Spleen (tissue), 11 donors: ENCODE measurements at regions not wholly inside any gene's neighbourhood (a gene's known extent, or its start where the extent isn't known, plus 50 kb on each side); places are given as distances from the start of the nearest gene placed in this dataset.

ENCODE experiments used
- DNase-seq: peaks from one replicate; pipeline ENCODE4 v3.0.0-alpha.2; 2020
- H3K27ac ChIP-seq, 8 donors: fragments of 200-600 bp; sonication (generic) in 7 of 8; 1 replicate in 4 of 8; 2 replicates in 4 of 8; pipeline versions ENCODE4 v1.5.0 to v1.8.0; 2016 to 2021; ENCODE audit warnings: inconsistent platforms in 4 of 8, mild to moderate bottlenecking in 4 of 8, moderate library complexity in 1 of 8
- H3K27me3 ChIP-seq, 7 donors: fragments of 200-600 bp; sonication (generic) in 6 of 7; replicated peaks in 1 of 7; 1 replicate in 4 of 7; 2 replicates in 3 of 7; pipeline versions ENCODE4 v1.5.0 to v1.8.0; 2016 to 2021; ENCODE audit warnings: inconsistent platforms in 3 of 7, mild to moderate bottlenecking in 1 of 7
- H3K36me3 ChIP-seq, 6 donors: fragments of 200-600 bp; sonication (generic) in 5 of 6; 1 replicate in 4 of 6; 2 replicates in 2 of 6; pipeline versions ENCODE4 v1.5.0 to v1.8.0; 2016 to 2021; ENCODE audit warnings: inconsistent platforms in 2 of 6
- H3K4me1 ChIP-seq, 6 donors: fragments of 200-600 bp; sonication (generic) in 5 of 6; 1 replicate in 3 of 6; 2 replicates in 3 of 6; pipeline versions ENCODE4 v1.5.0 to v1.8.0; 2016 to 2021; ENCODE audit warnings: inconsistent platforms in 3 of 6
- H3K4me3 ChIP-seq, 8 donors: fragments of 200-600 bp; sonication (generic) in 7 of 8; 1 replicate in 4 of 8; 2 replicates in 4 of 8; pipeline versions ENCODE4 v1.5.0 to v1.8.0; 2016 to 2021; ENCODE audit warnings: inconsistent platforms in 4 of 8, mild to moderate bottlenecking in 4 of 8, moderate library complexity in 2 of 8
- H3K9me3 ChIP-seq, 8 donors: fragments of 200-600 bp; sonication (generic) in 7 of 8; 1 replicate in 4 of 8; 2 replicates in 4 of 8; pipeline versions ENCODE4 v1.5.0 to v1.8.0; 2016 to 2021; ENCODE audit warnings: inconsistent platforms in 4 of 8
- POLR2A ChIP-seq, 3 donors: fragments of 450-650 bp; IDR thresholded peaks; one replicate each; pipeline ENCODE4 v1.5.1; 2017; ENCODE audit warnings: antibody characterized with exemption in 3 of 3, mild to moderate bottlenecking in 1 of 3
- POLR2AphosphoS5 ChIP-seq, 3 donors: sonication (generic); formaldehyde crosslinking; IDR thresholded peaks; one replicate each; pipeline ENCODE4 v1.5.1; 2017; ENCODE audit warnings: antibody characterized with exemption in 3 of 3
- WGBS, 5 donors: extraction: QIAGEN DNeasy Blood & Tissue Kit in 3 of 5; methylation state at CpG; one replicate each; pipeline versions ENCODE4 v1.1.5 to v1.1.7; 2013 to 2018; 5-methylcytosine and 5-hydroxymethylcytosine counted together
- intact Hi-C: fragments of 100-400 bp; cut with DNase I; formaldehyde crosslinking; loops from one replicate; pipeline ENCODE4 v1.15.0; 2023; ENCODE audit warnings: low total_unique reads
- TF ChIP-seq, protein P1 (sequence below), 11 experiments: fragments of 200-600 bp in 7 of 11; fragments of 450-650 bp in 4 of 11; sonication (generic) in 4 of 11; IDR thresholded peaks in 8 of 11; conservative IDR thresholded peaks in 3 of 11; 1 replicate in 7 of 11; 2 replicates in 4 of 11; pipeline versions ENCODE4 v1.4.0 to v1.8.0; 2016 to 2021; ENCODE audit warnings: antibody characterized with exemption in 11 of 11, inconsistent platforms in 4 of 11, mild to moderate bottlenecking in 1 of 11
- donor health status: healthy with polysubstance abuse.
- donor health status: DM: no; HTN: no; CAD: no; lungs with moderate emphysema.
- donor health status: DM: no; HTN: no; CAD: no.
- donor health status: Bipolar disorder and iron deficiency.
- donor health status: healthy.
- donor health status: DM: no; HTN: no; CAD: no.
- donor health status: DM: yes; HTN: yes; CAD: no.

DNA sequence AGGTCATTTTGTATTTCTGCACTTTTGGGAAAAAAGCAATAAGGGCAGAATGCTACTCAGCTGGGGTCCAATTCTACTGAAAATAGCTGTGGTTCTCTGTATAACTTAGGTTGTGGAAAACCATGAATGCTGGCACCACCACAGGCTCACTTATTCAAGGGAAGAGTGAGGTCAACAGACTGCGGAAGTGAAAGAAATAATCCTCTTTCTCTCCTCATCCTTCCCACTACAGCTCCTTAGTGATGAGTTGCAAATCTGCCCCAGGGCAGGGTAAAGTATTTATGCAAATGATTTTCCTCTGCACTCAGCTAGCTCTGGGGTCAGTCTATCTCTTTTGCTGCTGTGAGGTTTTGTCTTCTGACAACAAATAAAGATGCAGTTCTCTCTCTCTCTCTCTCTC is 74.1 kb upstream of the PTPRZ1 start:
- no peaks in the 10 kb centered on the region for H3K9me3 ChIP-seq
- no peaks in the 10 kb centered on the region for H3K4me1 ChIP-seq
- H3K4me3 ChIP-seq = no peak overlapping the region
- H3K27me3 ChIP-seq = no peaks in the 10 kb centered on the region
- WGBS, 5 donors = 45 to 55% (median 50%) methylated on average over 1 of the region's 1 CpG
- DNase-seq = no peak
- intact Hi-C loops = no loop called here
- no peaks in the 10 kb centered on the region for H3K36me3 ChIP-seq
- H3K27ac ChIP-seq = no peak overlapping the region
- no peak for TF ChIP-seq POLR2A (IDR thresholded peaks at IDR 0.05)
- TF ChIP-seq POLR2AphosphoS5 (IDR thresholded peaks at IDR 0.05) = no peak

GRCh38 chr7:121798453-121798840 is 74.5 kb upstream of the PTPRZ1 start:
- no peaks in the 10 kb centered on the region for H3K36me3 ChIP-seq
- no peaks in the 10 kb centered on the region for H3K27me3 ChIP-seq
- H3K27ac ChIP-seq = no peak overlapping the region
- no peaks in the 10 kb centered on the region for H3K9me3 ChIP-seq
- DNase-seq = no peak
- 81 to 93% (median 88%) methylated on average over 2 of the region's 2 CpGs for WGBS, 5 donors
- TF ChIP-seq, protein P1, sequence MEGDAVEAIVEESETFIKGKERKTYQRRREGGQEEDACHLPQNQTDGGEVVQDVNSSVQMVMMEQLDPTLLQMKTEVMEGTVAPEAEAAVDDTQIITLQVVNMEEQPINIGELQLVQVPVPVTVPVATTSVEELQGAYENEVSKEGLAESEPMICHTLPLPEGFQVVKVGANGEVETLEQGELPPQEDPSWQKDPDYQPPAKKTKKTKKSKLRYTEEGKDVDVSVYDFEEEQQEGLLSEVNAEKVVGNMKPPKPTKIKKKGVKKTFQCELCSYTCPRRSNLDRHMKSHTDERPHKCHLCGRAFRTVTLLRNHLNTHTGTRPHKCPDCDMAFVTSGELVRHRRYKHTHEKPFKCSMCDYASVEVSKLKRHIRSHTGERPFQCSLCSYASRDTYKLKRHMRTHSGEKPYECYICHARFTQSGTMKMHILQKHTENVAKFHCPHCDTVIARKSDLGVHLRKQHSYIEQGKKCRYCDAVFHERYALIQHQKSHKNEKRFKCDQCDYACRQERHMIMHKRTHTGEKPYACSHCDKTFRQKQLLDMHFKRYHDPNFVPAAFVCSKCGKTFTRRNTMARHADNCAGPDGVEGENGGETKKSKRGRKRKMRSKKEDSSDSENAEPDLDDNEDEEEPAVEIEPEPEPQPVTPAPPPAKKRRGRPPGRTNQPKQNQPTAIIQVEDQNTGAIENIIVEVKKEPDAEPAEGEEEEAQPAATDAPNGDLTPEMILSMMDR (IDR thresholded peaks at IDR 0.05 in 8 of 11, conservative IDR thresholded peaks at IDR 0.05 in 3 of 11) = no peak
- TF ChIP-seq POLR2A (IDR thresholded peaks at IDR 0.05) (no peak), POLR2AphosphoS5 (IDR thresholded peaks at IDR 0.05) (no peak)
- H3K4me3 ChIP-seq = no peak overlapping the region
- H3K4me1 ChIP-seq = no peaks in the 10 kb centered on the region
- intact Hi-C loops = no loop called here

DNA sequence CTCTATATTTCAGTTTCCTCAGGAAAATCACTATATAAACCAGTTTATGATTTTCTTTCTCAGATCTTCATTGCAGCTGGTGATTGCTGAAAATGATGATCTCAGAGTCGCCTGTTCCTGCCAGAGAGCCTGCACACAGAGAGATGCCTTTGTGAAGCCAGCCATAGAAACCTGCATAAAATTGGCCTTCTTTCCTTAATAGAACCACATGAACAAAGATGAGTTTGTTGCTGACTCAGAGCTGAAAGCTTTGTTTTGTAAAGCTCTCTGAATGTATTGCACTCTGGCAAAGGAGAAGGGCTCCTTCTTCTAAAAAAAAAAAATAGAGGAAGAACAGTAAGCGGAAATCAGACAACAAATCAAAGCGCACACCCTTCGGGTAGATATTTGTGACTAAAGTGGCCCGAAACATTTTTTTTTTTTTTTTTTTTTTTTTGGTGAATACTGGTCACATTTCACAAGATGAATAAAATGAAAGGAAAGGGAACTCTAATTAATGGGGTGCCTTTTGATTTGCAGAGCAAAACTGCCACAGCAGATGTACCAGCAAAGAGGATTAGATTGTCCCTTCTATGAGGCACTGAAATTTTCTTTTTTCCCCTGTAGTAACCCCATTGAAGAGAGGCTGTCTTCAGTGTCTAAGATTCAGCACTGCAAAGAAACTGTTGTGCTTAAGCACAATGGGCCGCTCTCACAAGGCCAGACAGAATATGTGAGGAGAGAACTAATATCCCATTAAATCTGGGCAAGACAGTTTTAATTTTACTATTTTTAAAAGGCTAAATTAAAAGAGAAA is 75.1 kb upstream of the PTPRZ1 start:
- Histone ChIP-seq H3K36me3 (no peaks in the 10 kb centered on the region), H3K4me3 (no peak overlapping the region), H3K9me3 (no peaks in the 10 kb centered on the region), H3K27me3 (no peaks in the 10 kb centered on the region), H3K4me1 (no peaks in the 10 kb centered on the region), H3K27ac (no peak overlapping the region)
- WGBS, 5 donors = 73 to 83% (median 75%) methylated on average over 6 of the region's 6 CpGs
- DNase-seq = no peak
- TF ChIP-seq POLR2AphosphoS5 (IDR thresholded peaks at IDR 0.05) (no peak), POLR2A (IDR thresholded peaks at IDR 0.05) (no peak)
- TF ChIP-seq, protein P1 (IDR thresholded peaks at IDR 0.05 in 8 of 11, conservative IDR thresholded peaks at IDR 0.05 in 3 of 11) = no peak
- intact Hi-C loops = no loop called here

- WGBS, 5 donors = 72 to 78% (median 75%) methylated on average over 7 of the region's 7 CpGs
- no peaks in the 10 kb centered on the region for H3K27me3 ChIP-seq
- no peak overlapping the region for H3K27ac ChIP-seq
- no peaks in the 10 kb centered on the region for H3K36me3 ChIP-seq
- TF ChIP-seq POLR2A (IDR thresholded peaks at IDR 0.05) = no peak
- TF ChIP-seq, protein P1 (IDR thresholded peaks at IDR 0.05 in 8 of 11, conservative IDR thresholded peaks at IDR 0.05 in 3 of 11) = no peak
- TF ChIP-seq POLR2AphosphoS5 (IDR thresholded peaks at IDR 0.05) = no peak
- H3K9me3 ChIP-seq = no peaks in the 10 kb centered on the region
- H3K4me1 ChIP-seq = no peaks in the 10 kb centered on the region
- intact Hi-C loops = no loop called here
- DNase-seq = no peak
- no peak overlapping the region for H3K4me3 ChIP-seq
Measured at GRCh38 chr7:121796936-121797656, 75.9 kb upstream of the PTPRZ1 start.
